SW480 (cell line): ENCODE measurements at regions not wholly inside any gene's neighbourhood (a gene's known extent, or its start where the extent isn't known, plus 50 kb on each side); places are given as distances from the start of the nearest gene placed in this dataset.

Experiments
- DNase-seq: peaks from one replicate; pipeline ENCODE4 v3.0.0-alpha.2; 2016; ENCODE audit warnings: low spot score

- no peak for DNase-seq
These were observed 135.5 kb upstream of the MYT1L start for GRCh38 chr2:2466534-2466933.

GRCh38 chr2:2464643-2465042 is 133.6 kb upstream of the MYT1L start:
- DNase-seq: peak; percentile 5

GRCh38 chr2:2464094-2464493 is 133.0 kb upstream of the MYT1L start:
- DNase-seq: peak; percentile 11

GRCh38 chr2:2456721-2457120 is 125.6 kb upstream of the MYT1L start:
- DNase-seq: no peak

- DNase-seq: no peak
These were observed 124.1 kb upstream of the MYT1L start for GRCh38 chr2:2455151-2455550.

GRCh38 chr2:2452961-2453360 is 121.9 kb upstream of the MYT1L start:
- DNase-seq: no peak

GRCh38 chr2:2451275-2451674 is 120.2 kb upstream of the MYT1L start:
- peak; percentile 28 for DNase-seq

GRCh38 chr2:2448178-2448577 is 117.1 kb upstream of the MYT1L start:
- no peak for DNase-seq

GRCh38 chr2:2422621-2423020 is 91.5 kb upstream of the MYT1L start:
- DNase-seq: no peak

GRCh38 chr2:2413525-2413924 is 82.5 kb upstream of the MYT1L start:
- DNase-seq: no peak

- no peak for DNase-seq
These were observed 79.9 kb upstream of the MYT1L start for GRCh38 chr2:2410987-2411386.

GRCh38 chr2:2409481-2409880 is 78.4 kb upstream of the MYT1L start:
- no peak for DNase-seq

GRCh38 chr2:2405780-2406179 is 74.7 kb upstream of the MYT1L start:
- no peak for DNase-seq

- no peak for DNase-seq
These were observed 69.4 kb upstream of the MYT1L start for GRCh38 chr2:2400286-2401038.

GRCh38 chr2:2399396-2399795 is 68.3 kb upstream of the MYT1L start:
- no peak for DNase-seq

- no peak for DNase-seq
These were observed 61.3 kb upstream of the MYT1L start for GRCh38 chr2:2392332-2392731.

- no peak for DNase-seq
These were observed 58.1 kb upstream of the MYT1L start for GRCh38 chr2:2389215-2389614.
